Epithelial cell of prostate (primary cell): ENCODE measurements at regions not wholly inside any gene's neighbourhood (a gene's known extent, or its start where the extent isn't known, plus 50 kb on each side); places are given as distances from the start of the nearest gene placed in this dataset.
A peak's percentile ranks its signal among the peaks of the same experiment; 100 is the strongest.
"Not testable (repeated sequence)": the region's sequence is repeated elsewhere in the genome, so short reads cannot be mapped to it uniquely, and the experiment has no call there.

Experiments
- DNase-seq: peaks from one replicate; pipeline ENCODE4 v3.0.0-alpha.2; 2011; ENCODE audit warnings: low read depth, low spot score
- H3K27ac ChIP-seq: fragments of 450-650 bp; 2 replicates; pipeline ENCODE4 v1.5.1; 2017; ENCODE audit warnings: mild to moderate bottlenecking

- no peak for DNase-seq
- H3K27ac ChIP-seq: peak overlapping the region; percentile 29
Measured at GRCh38 chr20:19867074-19867473, 109.0 kb downstream of the RIN2 start.

GRCh38 chr20:19867940-19868371 is 109.9 kb downstream of the RIN2 start:
- H3K27ac ChIP-seq: no peak overlapping the region
- DNase-seq: no peak

GRCh38 chr20:19868441-19868840 is 110.4 kb downstream of the RIN2 start:
- no peak for DNase-seq
- no peak overlapping the region for H3K27ac ChIP-seq

- no peak overlapping the region for H3K27ac ChIP-seq
- DNase-seq: no peak
Measured at GRCh38 chr20:19872001-19872400, 113.9 kb downstream of the RIN2 start.

- DNase-seq: no peak
- H3K27ac ChIP-seq: peak overlapping the region; percentile 37
Measured at GRCh38 chr20:19874040-19874727, 116.1 kb downstream of the RIN2 start.

GRCh38 chr20:19875376-19876221 is 117.5 kb downstream of the RIN2 start:
- H3K27ac ChIP-seq: no peak overlapping the region

GRCh38 chr20:19876828-19877460 is 118.9 kb downstream of the RIN2 start:
- no peak overlapping the region for H3K27ac ChIP-seq
- DNase-seq: no peak

More at GRCh38 chr20:19875376-19876221, 117.5 kb downstream of the RIN2 start:
- DNase-seq: no peak

- H3K27ac ChIP-seq: peak overlapping the region; percentile 97
Measured at GRCh38 chr20:19879874-19880255, 121.8 kb downstream of the RIN2 start.

GRCh38 chr20:19880256-19881079 is 122.4 kb downstream of the RIN2 start:
- peak overlapping the region; percentile 97 for H3K27ac ChIP-seq
- DNase-seq: peak; percentile 88

More at GRCh38 chr20:19879874-19880255, 121.8 kb downstream of the RIN2 start:
- not testable (repeated sequence) for DNase-seq

- DNase-seq: no peak
- peak overlapping the region; percentile 97 for H3K27ac ChIP-seq
Measured at GRCh38 chr20:19881080-19881840, 123.2 kb downstream of the RIN2 start.

- DNase-seq: no peak
- H3K27ac ChIP-seq: peak overlapping the region; percentile 97
Measured at GRCh38 chr20:19881990-19882389, 123.9 kb downstream of the RIN2 start.

GRCh38 chr20:19882446-19882845 is 124.4 kb downstream of the RIN2 start:
- DNase-seq: no peak

GRCh38 chr20:19883501-19883900 is 125.4 kb downstream of the RIN2 start:
- DNase-seq: no peak
- H3K27ac ChIP-seq: peak overlapping the region; percentile 97

More at GRCh38 chr20:19882446-19882845, 124.4 kb downstream of the RIN2 start:
- H3K27ac ChIP-seq: no peak overlapping the region

GRCh38 chr20:19885594-19885938 is 127.5 kb downstream of the RIN2 start:
- DNase-seq: no peak
- H3K27ac ChIP-seq: peak overlapping the region; percentile 97

- peak overlapping the region; percentile 97 for H3K27ac ChIP-seq
- no peak for DNase-seq
Measured at GRCh38 chr20:19885939-19886660, 128.0 kb downstream of the RIN2 start.

- peak overlapping the region; percentile 97 for H3K27ac ChIP-seq
- DNase-seq: no peak
Measured at GRCh38 chr20:19886661-19887288, 128.7 kb downstream of the RIN2 start.

GRCh38 chr20:19887556-19888268 is 129.4 kb upstream of the NAA20 start:
- H3K27ac ChIP-seq: peak overlapping the region; percentile 97
- no peak for DNase-seq

GRCh38 chr20:19888269-19888671 is 128.9 kb upstream of the NAA20 start:
- peak overlapping the region; percentile 97 for H3K27ac ChIP-seq
- DNase-seq: no peak
